CD4-positive, alpha-beta memory T cell (primary cell): ENCODE measurements at regions not wholly inside any gene's neighbourhood (a gene's known extent, or its start where the extent isn't known, plus 50 kb on each side); places are given as distances from the start of the nearest gene placed in this dataset.

Experiments
- CTCF ChIA-PET: fragments of 350-600 bp; sonication (Branson Sonifier 250); formaldehyde crosslinking; loops from one replicate; lab custom pipeline; 2021; ENCODE audit warnings: inconsistent platforms; ENCODE audit not compliant: partially characterized antibody; lab: Charles Lee
- POLR2A ChIA-PET: fragments of 350-600 bp; sonication (Branson Sonifier 250); formaldehyde crosslinking; loops from one replicate; lab custom pipeline; 2021; ENCODE audit not compliant: partially characterized antibody; lab: Charles Lee
- DNase-seq, 5 donors: peaks; one replicate each; pipeline versions ENCODE4 v3.0.0 to v3.0.0-alpha.2; 2020 to 2022; ENCODE audit warnings: mixed read lengths in 1 of 5
- H3K27ac ChIP-seq: one replicate; pipeline ENCODE4 v1.7.0; 2013; ENCODE audit warnings: low read depth, low read length
- H3K27me3 ChIP-seq: 2 replicates; pipeline ENCODE4 v1.7.0; 2013; ENCODE audit warnings: mild to moderate bottlenecking, low read length, moderate library complexity; ENCODE audit not compliant: insufficient read depth
- H3K36me3 ChIP-seq: 2 replicates; pipeline ENCODE4 v1.7.0; 2013; ENCODE audit warnings: mild to moderate bottlenecking, low read length, moderate library complexity; ENCODE audit not compliant: insufficient read depth
- H3K4me1 ChIP-seq: 2 replicates; pipeline ENCODE4 v1.7.0; 2013; ENCODE audit warnings: mild to moderate bottlenecking, low read length, moderate library complexity; ENCODE audit not compliant: insufficient read depth
- H3K4me3 ChIP-seq, 2 donors: one replicate each; pipeline ENCODE4 v1.7.0; 2013; ENCODE audit warnings: low read length in 2 of 2, mild to moderate bottlenecking in 1 of 2
- H3K9me3 ChIP-seq, 2 donors: one replicate each; pipeline ENCODE4 v1.7.0; 2013; ENCODE audit warnings: low read length in 2 of 2, control low read depth in 1 of 2; ENCODE audit not compliant: control insufficient read depth in 1 of 2
- H3K27ac Mint-ChIP-seq, 7 donors: one replicate each; pipeline ENCODE4 v1.8.0; 2020 to 2021; ENCODE audit warnings: mixed read lengths in 7 of 7, mild to moderate bottlenecking in 6 of 7, inconsistent platforms in 3 of 7, moderate library complexity in 3 of 7
- H3K27me3 Mint-ChIP-seq, 2 donors: one replicate each; pipeline ENCODE4 v1.8.0; 2020 to 2021; ENCODE audit warnings: mixed read lengths in 2 of 2
- H3K36me3 Mint-ChIP-seq, 2 donors: one replicate each; pipeline ENCODE4 v1.8.0; 2020 to 2021; ENCODE audit warnings: mixed read lengths in 2 of 2, inconsistent platforms in 1 of 2, mild to moderate bottlenecking in 1 of 2
- H3K4me1 Mint-ChIP-seq, 4 donors: one replicate each; pipeline ENCODE4 v1.8.0; 2020 to 2021; ENCODE audit warnings: mixed read lengths in 4 of 4, mild to moderate bottlenecking in 1 of 4
- H3K4me3 Mint-ChIP-seq, 8 donors: one replicate each; pipeline ENCODE4 v1.8.0; 2020 to 2021; ENCODE audit warnings: mixed read lengths in 8 of 8, mild to moderate bottlenecking in 7 of 8, moderate library complexity in 6 of 8, inconsistent platforms in 3 of 8
- H3K9me3 Mint-ChIP-seq, 8 donors: one replicate each; pipeline ENCODE4 v1.8.0; 2020 to 2021; ENCODE audit warnings: mixed read lengths in 8 of 8, mild to moderate bottlenecking in 5 of 8, inconsistent platforms in 3 of 8, moderate library complexity in 1 of 8
- intact Hi-C: fragments of 100-400 bp; cut with micrococcal nuclease; formaldehyde crosslinking; loops from one replicate; pipeline ENCODE4 v1.15.1; 2023

DNA sequence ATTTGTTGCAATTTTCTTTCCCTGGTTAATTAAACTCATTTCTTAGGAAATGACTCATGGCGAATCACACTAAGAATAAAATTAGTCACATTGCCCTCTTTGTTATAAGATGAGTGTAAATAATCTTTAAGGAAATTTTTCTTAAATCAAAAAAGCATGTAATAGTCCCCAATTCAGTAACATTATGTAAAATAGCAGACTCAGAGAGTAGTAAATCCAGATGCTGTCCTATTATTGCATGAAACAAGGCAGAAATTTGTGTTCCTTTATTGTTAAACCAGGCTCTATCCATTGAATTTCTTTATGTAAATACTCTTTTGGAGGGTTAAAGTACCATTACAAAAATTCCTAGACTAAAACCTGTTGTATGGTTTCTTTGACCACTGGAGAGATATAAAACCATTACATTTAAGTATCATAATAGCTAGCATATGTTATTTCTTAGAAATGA is 154.5 kb upstream of the C1orf87 start:
- H3K36me3 ChIP-seq: no peaks in the 10 kb centered on the region
- H3K4me1 Mint-ChIP-seq: no peaks in the 10 kb centered on the region
- peaks cover 0 to 3% (median 0%) of the 10 kb centered on the region in 8 donors for H3K9me3 Mint-ChIP-seq
- intact Hi-C loops: no loop called here
- H3K27ac ChIP-seq: no peak overlapping the region
- H3K27me3 Mint-ChIP-seq: no peaks in the 10 kb centered on the region
- CTCF ChIA-PET: no interaction called here
- no peaks in the 10 kb centered on the region for H3K27me3 ChIP-seq
- no peaks in the 10 kb centered on the region for H3K4me1 ChIP-seq
- H3K9me3 ChIP-seq: no peaks in the 10 kb centered on the region
- no peak overlapping the region for H3K4me3 Mint-ChIP-seq
- H3K27ac Mint-ChIP-seq: no peak overlapping the region
- POLR2A ChIA-PET: no interaction called here
- DNase-seq: no peak
- H3K4me3 ChIP-seq: no peak overlapping the region
- H3K36me3 Mint-ChIP-seq: no peaks in the 10 kb centered on the region

DNA sequence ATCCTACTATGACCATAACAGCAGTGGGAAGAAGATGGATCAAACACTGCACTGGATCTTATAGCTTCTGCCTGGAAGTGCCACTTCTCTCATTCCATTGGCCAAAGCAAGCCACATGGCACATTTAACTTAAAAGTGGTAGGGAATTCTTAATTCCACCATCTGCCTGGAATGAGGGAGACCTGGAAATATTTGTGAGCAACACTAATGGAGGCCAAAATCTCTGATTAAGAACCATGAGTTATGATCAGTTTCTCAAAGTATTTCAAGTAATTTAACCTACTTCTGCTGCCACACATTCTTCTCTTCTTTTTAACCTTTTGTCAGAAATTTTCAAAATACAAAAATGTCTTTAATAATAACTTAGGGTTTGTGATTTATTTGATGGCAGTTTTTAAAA is 154.0 kb upstream of the C1orf87 start:
- no peaks in the 10 kb centered on the region for H3K36me3 Mint-ChIP-seq
- H3K9me3 Mint-ChIP-seq: peaks cover 0 to 3% (median 0%) of the 10 kb centered on the region in 8 donors
- no peak overlapping the region for H3K4me3 Mint-ChIP-seq
- ChIA-PET CTCF (no interaction called here), POLR2A (no interaction called here)
- H3K27me3 ChIP-seq: no peaks in the 10 kb centered on the region
- no peaks in the 10 kb centered on the region for H3K9me3 ChIP-seq
- no peak overlapping the region for H3K27ac Mint-ChIP-seq
- no peak for DNase-seq
- no peak overlapping the region for H3K4me3 ChIP-seq
- no peaks in the 10 kb centered on the region for H3K4me1 ChIP-seq
- intact Hi-C loops: no loop called here
- no peaks in the 10 kb centered on the region for H3K27me3 Mint-ChIP-seq
- no peaks in the 10 kb centered on the region for H3K36me3 ChIP-seq
- no peaks in the 10 kb centered on the region for H3K4me1 Mint-ChIP-seq
- no peak overlapping the region for H3K27ac ChIP-seq

GRCh38 chr1:60225486-60225885 is 151.9 kb upstream of the C1orf87 start:
- Mint-ChIP-seq H3K27ac (no peak overlapping the region), H3K9me3 (peaks cover 0 to 3% (median 0%) of the 10 kb centered on the region in 8 donors), H3K4me1 (no peaks in the 10 kb centered on the region), H3K4me3 (no peak overlapping the region), H3K27me3 (no peaks in the 10 kb centered on the region), H3K36me3 (no peaks in the 10 kb centered on the region)
- no peaks in the 10 kb centered on the region for H3K36me3 ChIP-seq
- POLR2A ChIA-PET: no interaction called here
- CTCF ChIA-PET: no interaction called here
- H3K4me1 ChIP-seq: no peaks in the 10 kb centered on the region
- H3K27me3 ChIP-seq: no peaks in the 10 kb centered on the region
- H3K4me3 ChIP-seq: no peak overlapping the region
- intact Hi-C loops: no loop called here
- no peak overlapping the region for H3K27ac ChIP-seq
- H3K9me3 ChIP-seq: no peaks in the 10 kb centered on the region
- no peak for DNase-seq

GRCh38 chr1:60224523-60224922 is 151.0 kb upstream of the C1orf87 start:
- intact Hi-C loops: no loop called here
- ChIA-PET POLR2A (no interaction called here), CTCF (no interaction called here)
- Histone ChIP-seq H3K4me1 (no peaks in the 10 kb centered on the region), H3K27ac (no peak overlapping the region), H3K27me3 (no peaks in the 10 kb centered on the region), H3K36me3 (no peaks in the 10 kb centered on the region), H3K4me3 (no peak overlapping the region), H3K9me3 (no peaks in the 10 kb centered on the region)
- peaks cover 0 to 3% (median under 1%) of the 10 kb centered on the region in 8 donors for H3K9me3 Mint-ChIP-seq
- no peak overlapping the region for H3K27ac Mint-ChIP-seq
- no peaks in the 10 kb centered on the region for H3K27me3 Mint-ChIP-seq
- no peaks in the 10 kb centered on the region for H3K36me3 Mint-ChIP-seq
- no peaks in the 10 kb centered on the region for H3K4me1 Mint-ChIP-seq
- H3K4me3 Mint-ChIP-seq: no peak overlapping the region
- DNase-seq: no peak

DNA sequence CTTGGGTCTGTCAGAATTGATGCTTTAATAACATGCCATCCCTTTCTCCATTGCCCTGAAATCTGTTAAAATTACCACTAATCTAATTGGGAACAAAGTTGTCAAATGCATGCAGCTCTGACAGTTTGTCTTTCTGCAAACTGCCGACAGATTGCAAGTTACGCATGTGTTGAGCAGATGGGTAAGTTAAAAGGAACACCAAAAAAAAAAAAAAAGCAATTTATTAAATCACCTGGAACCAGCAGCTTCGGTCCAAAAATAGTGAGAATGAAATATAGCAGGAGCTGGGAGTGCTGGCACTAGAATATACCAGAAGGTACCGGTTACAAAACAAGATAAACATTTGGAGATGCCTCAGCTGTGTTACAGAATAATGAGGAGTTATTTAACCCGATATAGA is 149.6 kb upstream of the C1orf87 start:
- Mint-ChIP-seq H3K4me3 (no peak overlapping the region), H3K9me3 (peaks cover 0 to 6% (median under 1%) of the 10 kb centered on the region in 8 donors), H3K27me3 (peaks cover 0 to 1% of the 10 kb centered on the region in 2 donors), H3K4me1 (no peaks in the 10 kb centered on the region), H3K27ac (no peak overlapping the region), H3K36me3 (no peaks in the 10 kb centered on the region)
- no peaks in the 10 kb centered on the region for H3K9me3 ChIP-seq
- H3K36me3 ChIP-seq: no peaks in the 10 kb centered on the region
- ChIA-PET CTCF (no interaction called here), POLR2A (no interaction called here)
- no peak overlapping the region for H3K4me3 ChIP-seq
- no peak overlapping the region for H3K27ac ChIP-seq
- no peaks in the 10 kb centered on the region for H3K27me3 ChIP-seq
- H3K4me1 ChIP-seq: no peaks in the 10 kb centered on the region
- DNase-seq: no peak
- intact Hi-C loops: no loop called here

- no peak overlapping the region for H3K27ac ChIP-seq
- H3K4me3 ChIP-seq: no peak overlapping the region
- ChIA-PET CTCF (no interaction called here), POLR2A (no interaction called here)
- no peaks in the 10 kb centered on the region for H3K36me3 ChIP-seq
- Mint-ChIP-seq H3K27me3 (peaks cover 0 to 1% of the 10 kb centered on the region in 2 donors), H3K36me3 (no peaks in the 10 kb centered on the region), H3K9me3 (peaks cover 0 to 6% (median under 1%) of the 10 kb centered on the region in 8 donors), H3K4me3 (no peak overlapping the region), H3K27ac (no peak overlapping the region), H3K4me1 (no peaks in the 10 kb centered on the region)
- no peaks in the 10 kb centered on the region for H3K27me3 ChIP-seq
- DNase-seq: no peak
- H3K4me1 ChIP-seq: no peaks in the 10 kb centered on the region
- intact Hi-C loops: no loop called here
- no peaks in the 10 kb centered on the region for H3K9me3 ChIP-seq
Observed at GRCh38 chr1:60222360-60223115, 149.0 kb upstream of the C1orf87 start.

GRCh38 chr1:60213253-60213652 is 139.7 kb upstream of the C1orf87 start:
- no peak overlapping the region for H3K4me3 Mint-ChIP-seq
- no peak overlapping the region for H3K4me3 ChIP-seq
- H3K4me1 ChIP-seq: no peaks in the 10 kb centered on the region
- no peaks in the 10 kb centered on the region for H3K36me3 Mint-ChIP-seq
- H3K9me3 ChIP-seq: no peaks in the 10 kb centered on the region
- CTCF ChIA-PET: no interaction called here
- H3K27ac ChIP-seq: no peak overlapping the region
- no peaks in the 10 kb centered on the region for H3K4me1 Mint-ChIP-seq
- H3K27me3 Mint-ChIP-seq: peaks cover 0 to 1% of the 10 kb centered on the region in 2 donors
- peaks cover 1 to 8% (median 4%) of the 10 kb centered on the region in 8 donors for H3K9me3 Mint-ChIP-seq
- H3K36me3 ChIP-seq: no peaks in the 10 kb centered on the region
- POLR2A ChIA-PET: no interaction called here
- no peaks in the 10 kb centered on the region for H3K27me3 ChIP-seq
- DNase-seq: no peak
- H3K27ac Mint-ChIP-seq: no peak overlapping the region
- intact Hi-C loops: no loop called here
